ENCODE measurements at regions not wholly inside any gene's neighbourhood (a gene's known extent, or its start where the extent isn't known, plus 50 kb on each side); places are given as distances from the start of the nearest gene placed in this dataset.

DNA sequence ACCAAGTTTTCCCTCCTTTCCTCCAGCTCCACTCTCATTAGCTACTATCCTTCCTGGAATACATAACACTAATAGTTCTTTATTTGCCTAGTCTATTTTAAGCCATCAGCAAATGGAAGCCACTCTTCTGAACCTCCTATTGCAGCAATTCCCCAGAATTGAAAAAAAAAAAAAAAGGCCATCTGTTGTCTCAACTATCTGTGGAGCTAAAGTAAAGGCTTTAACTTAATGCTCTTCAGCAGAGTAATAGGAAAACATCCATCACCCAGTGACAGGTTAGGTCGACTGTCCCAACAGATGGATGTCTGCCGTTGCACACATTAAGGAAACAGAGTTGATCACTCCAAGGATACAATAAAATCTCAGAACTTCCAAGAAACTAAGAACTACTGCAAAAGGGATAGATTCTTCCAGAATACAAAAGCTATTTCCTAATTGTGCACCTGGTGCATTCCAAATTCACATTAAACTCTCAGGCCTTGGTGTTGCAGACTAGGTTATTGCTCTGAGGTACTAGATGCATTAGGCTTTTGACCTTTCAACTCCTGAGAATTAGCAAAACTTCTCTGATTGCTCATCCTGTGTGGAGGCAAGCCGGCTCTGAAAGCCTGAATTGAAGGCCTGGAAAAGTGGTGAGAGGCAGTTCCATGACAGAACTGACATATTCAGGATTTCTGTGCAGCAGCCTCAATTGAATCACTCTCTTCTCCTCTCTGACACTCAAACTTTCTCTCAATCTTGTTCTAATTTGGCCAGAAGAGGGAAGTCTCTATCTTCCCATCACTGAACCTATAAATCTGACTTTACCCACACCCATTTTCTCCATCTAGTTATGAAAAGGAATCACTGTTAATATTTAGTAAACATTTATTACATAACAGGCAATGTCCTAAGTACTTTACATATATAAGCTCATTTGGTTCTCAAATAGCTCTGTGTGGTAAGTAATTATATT is 238.4 kb upstream of the HMGA2 start (continued):
- TF ChIP-seq USF2 (CRISPR knock-in tag; IDR thresholded peaks at IDR 0.05) (no peak), CREM (CRISPR knock-in tag; IDR thresholded peaks at IDR 0.05) (no peak), ATF3 (CRISPR knock-in tag; conservative IDR thresholded peaks at IDR 0.05) (no peak)
- TF ChIP-seq, protein P1, sequence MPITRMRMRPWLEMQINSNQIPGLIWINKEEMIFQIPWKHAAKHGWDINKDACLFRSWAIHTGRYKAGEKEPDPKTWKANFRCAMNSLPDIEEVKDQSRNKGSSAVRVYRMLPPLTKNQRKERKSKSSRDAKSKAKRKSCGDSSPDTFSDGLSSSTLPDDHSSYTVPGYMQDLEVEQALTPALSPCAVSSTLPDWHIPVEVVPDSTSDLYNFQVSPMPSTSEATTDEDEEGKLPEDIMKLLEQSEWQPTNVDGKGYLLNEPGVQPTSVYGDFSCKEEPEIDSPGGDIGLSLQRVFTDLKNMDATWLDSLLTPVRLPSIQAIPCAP (CRISPR knock-in tag; IDR thresholded peaks at IDR 0.05), result no peak

GRCh38 chr12:65586796-65587195 is 237.5 kb upstream of the HMGA2 start:
- Mint-ChIP-seq H3K27ac (no peak overlapping the region), H3K4me3 (no peak overlapping the region), H3K27me3 (ENCODE audit: low read depth) (no peaks in the 10 kb centered on the region; the same call in 1 of the 2 replicates), H3K4me1 (no peaks in the 10 kb centered on the region; the same call in 1 of the 2 replicates), H3K9me3 (no peaks in the 10 kb centered on the region), H3K36me3 (no peaks in the 10 kb centered on the region)
- TF ChIP-seq CREM (CRISPR knock-in tag; IDR thresholded peaks at IDR 0.05), result no peak
- TF ChIP-seq FOXP4 (CRISPR knock-in tag; IDR thresholded peaks at IDR 0.05), result no peak
- no peak for TF ChIP-seq NR2C2 (CRISPR knock-in tag; IDR thresholded peaks at IDR 0.05)
- no peak for TF ChIP-seq NR1H2 (CRISPR knock-in tag; IDR thresholded peaks at IDR 0.05)
- ChIA-PET POLR2A (no interaction called here), CTCF (no interaction called here)
- ATAC-seq (no peak), DNase-seq (ENCODE audit: low spot score) (no peak)

- no peak for DNase-seq (ENCODE audit: low spot score)
- CTCF ChIA-PET, result interaction anchor here (1.2 kb wide), 1 partner anchor 12 kb away, joined by 6 read pairs; no protein-coding TSS in a partner anchor
- POLR2A ChIA-PET, result no interaction called here
- Mint-ChIP-seq H3K36me3 (no peaks in the 10 kb centered on the region), H3K9me3 (no peaks in the 10 kb centered on the region), H3K27ac (no peak overlapping the region), H3K4me3 (no peak overlapping the region), H3K4me1 (peaks cover 25% of the 10 kb centered on the region), H3K27me3 (ENCODE audit: low read depth) (no peaks in the 10 kb centered on the region; the same call in 1 of the 2 replicates)
- TF ChIP-seq, protein P2, sequence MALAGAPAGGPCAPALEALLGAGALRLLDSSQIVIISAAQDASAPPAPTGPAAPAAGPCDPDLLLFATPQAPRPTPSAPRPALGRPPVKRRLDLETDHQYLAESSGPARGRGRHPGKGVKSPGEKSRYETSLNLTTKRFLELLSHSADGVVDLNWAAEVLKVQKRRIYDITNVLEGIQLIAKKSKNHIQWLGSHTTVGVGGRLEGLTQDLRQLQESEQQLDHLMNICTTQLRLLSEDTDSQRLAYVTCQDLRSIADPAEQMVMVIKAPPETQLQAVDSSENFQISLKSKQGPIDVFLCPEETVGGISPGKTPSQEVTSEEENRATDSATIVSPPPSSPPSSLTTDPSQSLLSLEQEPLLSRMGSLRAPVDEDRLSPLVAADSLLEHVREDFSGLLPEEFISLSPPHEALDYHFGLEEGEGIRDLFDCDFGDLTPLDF (CRISPR knock-in tag; IDR thresholded peaks at IDR 0.05), result no peak
- TF ChIP-seq FOXK1 (CRISPR knock-in tag; IDR thresholded peaks at IDR 0.05), result no peak
- TF ChIP-seq, protein P3, sequence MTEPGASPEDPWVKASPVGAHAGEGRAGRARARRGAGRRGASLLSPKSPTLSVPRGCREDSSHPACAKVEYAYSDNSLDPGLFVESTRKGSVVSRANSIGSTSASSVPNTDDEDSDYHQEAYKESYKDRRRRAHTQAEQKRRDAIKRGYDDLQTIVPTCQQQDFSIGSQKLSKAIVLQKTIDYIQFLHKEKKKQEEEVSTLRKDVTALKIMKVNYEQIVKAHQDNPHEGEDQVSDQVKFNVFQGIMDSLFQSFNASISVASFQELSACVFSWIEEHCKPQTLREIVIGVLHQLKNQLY (CRISPR knock-in tag; IDR thresholded peaks at IDR 0.05), result no peak
- TF ChIP-seq ZNF396 (CRISPR knock-in tag; IDR thresholded peaks at IDR 0.05; ENCODE audit: borderline replicate concordance), result no peak
- no peak for TF ChIP-seq IRF2 (CRISPR knock-in tag; IDR thresholded peaks at IDR 0.05; ENCODE audit: borderline replicate concordance, low read depth)
- no peak for TF ChIP-seq TEAD4 (CRISPR knock-in tag; IDR thresholded peaks at IDR 0.05)
- TF ChIP-seq ZMAT4 (CRISPR knock-in tag; IDR thresholded peaks at IDR 0.05), result no peak
- ATAC-seq, result no peak
Measured at GRCh38 chr12:65590318-65590717, 234.0 kb upstream of the HMGA2 start.
